ENCODE measurements at regions not wholly inside any gene's neighbourhood (a gene's known extent, or its start where the extent isn't known, plus 50 kb on each side); places are given as distances from the start of the nearest gene placed in this dataset.

DNA sequence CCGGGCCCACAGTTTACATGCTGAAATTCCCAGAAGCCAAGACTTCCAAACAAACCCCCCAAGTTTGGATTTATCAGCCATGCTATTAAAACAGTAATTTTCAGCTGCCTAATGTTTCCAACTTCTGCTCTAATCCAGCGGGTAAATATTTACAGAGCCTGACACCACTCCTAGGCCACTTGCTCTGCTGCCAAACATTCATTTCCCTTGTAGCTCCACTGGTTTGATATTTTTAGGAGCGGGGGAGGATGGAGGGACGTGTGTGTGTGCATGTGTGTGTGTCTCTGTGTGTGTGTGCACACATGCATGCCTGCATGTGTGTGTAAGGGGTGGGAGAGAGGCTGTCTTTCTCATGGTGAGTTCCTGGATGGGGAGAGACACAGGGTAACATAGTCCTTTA is 115.7 kb upstream of the PJA1 start:
- no peaks in the 10 kb centered on the region for H3K4me1 ChIP-seq
- in situ Hi-C loops (cut with MboI; ENCODE audit: low sequenced_read_pairs in 4 of 4) (loop anchor here in 2 of 4 donors (10.0 kb wide), 1 partner anchor 456 kb away; the partner anchor contains the start of gene EFNB1 (in 2 of the 2)), intact Hi-C loops (cut with DNase I; ENCODE audit: low total_unique reads) (no loop called here)
- no peak overlapping the region for H3K4me3 ChIP-seq
- no peaks in the 10 kb centered on the region for H3K36me3 ChIP-seq
- H3K9me3 ChIP-seq: no peaks in the 10 kb centered on the region
- TF ChIP-seq CTCF (IDR thresholded peaks at IDR 0.05 in 4 of 5, conservative IDR thresholded peaks at IDR 0.05 in 1 of 5): no peak
- TF ChIP-seq POLR2A (IDR thresholded peaks at IDR 0.05): no peak
- no peak overlapping the region for H3K27ac ChIP-seq
- DNase-seq (no peak), ATAC-seq (no peak)
- H3K27me3 ChIP-seq: no peaks in the 10 kb centered on the region

DNA sequence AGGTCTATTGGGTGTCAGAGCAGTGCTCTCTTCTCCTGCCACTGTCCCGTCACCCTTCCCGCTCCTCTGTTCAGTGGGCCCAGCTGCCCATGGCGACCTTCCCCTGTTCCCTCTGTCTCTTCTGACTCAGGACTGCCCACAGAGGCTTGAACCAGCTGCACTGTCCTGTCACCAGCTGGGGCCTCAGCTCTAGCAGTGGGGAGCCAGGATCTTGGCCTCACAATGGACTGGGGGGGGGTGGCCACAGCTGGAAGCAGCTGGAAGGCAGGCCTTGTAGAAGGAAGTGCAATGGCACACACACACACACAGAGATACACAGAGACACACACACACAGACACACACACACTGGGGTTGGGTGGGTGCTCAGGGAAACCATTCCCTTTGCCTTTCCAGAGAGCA is 114.0 kb upstream of the PJA1 start:
- no peak overlapping the region for H3K4me3 ChIP-seq
- H3K27me3 ChIP-seq: no peaks in the 10 kb centered on the region
- DNase-seq (no peak), ATAC-seq (no peak)
- intact Hi-C loops (cut with DNase I; ENCODE audit: low total_unique reads): no loop called here
- H3K27ac ChIP-seq: no peak overlapping the region
- in situ Hi-C loops (cut with MboI; ENCODE audit: low sequenced_read_pairs in 4 of 4): no loop called here
- no peaks in the 10 kb centered on the region for H3K4me1 ChIP-seq
- H3K9me3 ChIP-seq: no peaks in the 10 kb centered on the region
- TF ChIP-seq CTCF (IDR thresholded peaks at IDR 0.05 in 4 of 5, conservative IDR thresholded peaks at IDR 0.05 in 1 of 5): no peak
- no peak for TF ChIP-seq POLR2A (IDR thresholded peaks at IDR 0.05)
- no peaks in the 10 kb centered on the region for H3K36me3 ChIP-seq

DNA sequence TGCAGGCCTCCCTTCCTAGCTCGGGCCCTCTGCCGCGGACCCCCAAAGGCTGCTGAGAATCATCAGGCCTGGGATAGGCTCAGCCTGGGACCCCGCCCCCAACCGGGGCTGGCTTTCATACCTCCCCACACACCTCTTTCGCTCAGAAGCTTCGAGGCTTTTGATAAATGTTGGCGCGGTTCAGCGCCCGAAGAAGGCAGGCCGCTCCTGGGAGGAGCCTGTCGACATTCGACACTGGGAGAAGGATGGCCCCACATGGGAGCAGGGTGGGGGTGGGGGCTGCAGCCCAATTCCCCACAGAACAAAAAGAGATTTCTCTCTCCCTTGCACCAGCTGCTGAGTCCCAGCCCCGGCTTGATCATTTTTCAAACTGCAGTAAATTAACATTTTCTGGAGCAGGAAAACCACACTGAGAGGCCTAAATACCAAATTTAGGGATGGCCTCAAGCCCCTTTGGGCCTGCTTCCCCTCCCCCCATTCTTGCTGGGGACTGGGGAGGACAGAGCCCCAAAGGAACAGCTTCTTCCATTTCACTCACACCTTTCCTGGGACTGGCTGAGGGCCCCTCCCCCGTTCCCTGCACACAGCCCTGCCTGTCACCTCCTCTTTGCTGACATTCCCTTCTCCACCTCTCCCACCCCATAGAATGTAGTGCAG is 112.9 kb upstream of the PJA1 start:
- in situ Hi-C loops (cut with MboI; ENCODE audit: low sequenced_read_pairs in 4 of 4): no loop called here
- ATAC-seq: no peak
- no peak overlapping the region for H3K27ac ChIP-seq

GRCh38 chrX:69277369-69277990 is 112.2 kb upstream of the PJA1 start:
- H3K36me3 ChIP-seq: no peaks in the 10 kb centered on the region
- no peak overlapping the region for H3K4me3 ChIP-seq
- no peaks in the 10 kb centered on the region for H3K9me3 ChIP-seq
- intact Hi-C loops (cut with DNase I; ENCODE audit: low total_unique reads): no loop called here
- no peaks in the 10 kb centered on the region for H3K4me1 ChIP-seq
- DNase-seq (no peak), ATAC-seq (no peak)
- in situ Hi-C loops (cut with MboI; ENCODE audit: low sequenced_read_pairs in 4 of 4): no loop called here
- no peaks in the 10 kb centered on the region for H3K27me3 ChIP-seq
- TF ChIP-seq POLR2A (IDR thresholded peaks at IDR 0.05): no peak
- no peak for TF ChIP-seq CTCF (IDR thresholded peaks at IDR 0.05 in 4 of 5, conservative IDR thresholded peaks at IDR 0.05 in 1 of 5)
- no peak overlapping the region for H3K27ac ChIP-seq

More for the DNA sequence above, 112.9 kb upstream of the PJA1 start:
- H3K4me1 ChIP-seq: no peaks in the 10 kb centered on the region
- no peaks in the 10 kb centered on the region for H3K27me3 ChIP-seq
- TF ChIP-seq CTCF (IDR thresholded peaks at IDR 0.05 in 4 of 5, conservative IDR thresholded peaks at IDR 0.05 in 1 of 5) (no peak), POLR2A (IDR thresholded peaks at IDR 0.05) (no peak)
- DNase-seq: no peak
- no peak overlapping the region for H3K4me3 ChIP-seq
- intact Hi-C loops (cut with DNase I; ENCODE audit: low total_unique reads): no loop called here
- no peaks in the 10 kb centered on the region for H3K9me3 ChIP-seq
- no peaks in the 10 kb centered on the region for H3K36me3 ChIP-seq

Data from gastrocnemius medialis (tissue), 4 donors.